GM12878 (cell line): ENCODE measurements at regions not wholly inside any gene's neighbourhood (a gene's known extent, or its start where the extent isn't known, plus 50 kb on each side); places are given as distances from the start of the nearest gene placed in this dataset.

ENCODE experiments used
- ATAC-seq: fragments of 200-7000 bp; cut with Tn5 transposase; 3 replicates; pipeline ENCODE4 v1.9.1; 2020; ENCODE audit warnings: mild to moderate bottlenecking, moderate library complexity
- BruUV-seq: library from RNA; stranded (reverse); fragments of 400-500 nt; replicated peaks from 2 replicates; lab custom pipeline; 2021; lab: Mats Ljungman, UMichigan
- CTCF ChIA-PET: fragments of 300-600 bp; sonication (Branson Sonifier 250); formaldehyde crosslinking; extraction: SDS; loops from one replicate; lab custom pipeline; 2021; ENCODE audit warnings: inconsistent platforms; lab: Yijun Ruan, JAX
- POLR2A ChIA-PET: fragments of 350-600 bp; formaldehyde crosslinking; extraction: SDS; loops from one replicate; lab custom pipeline; 2021; ENCODE audit warnings: inconsistent platforms; lab: Charles Lee
- RAD21 ChIA-PET: fragments of 300-600 bp; sonication (Branson Sonifier 250); formaldehyde crosslinking; loops from one replicate; lab custom pipeline; 2023; ENCODE audit warnings: antibody characterized with exemption; ENCODE audit not compliant: unreplicated experiment; lab: Charles Lee
- SMC1A ChIA-PET: fragments of 300-600 bp; sonication (Branson Sonifier 250); formaldehyde crosslinking; loops from one replicate; lab custom pipeline; 2023; ENCODE audit not compliant: unreplicated experiment, uncharacterized antibody; lab: Charles Lee
- DNase-seq: peaks from one replicate; pipeline ENCODE4 v3.0.0-alpha.2; 2011; ENCODE audit warnings: low read depth, low spot score
- FAIRE-seq: peaks from 3 replicates; lab custom pipeline; 2011; peaks lifted over from hg19 to GRCh38; lab: Jason Lieb, UNC
- H2AFZ ChIP-seq: 2 replicates; pipeline ENCODE4 v1.6.0; 2011; ENCODE audit warnings: low read depth, low read length, control low read depth; ENCODE audit not compliant: control insufficient read depth
- H3K27ac ChIP-seq: 2 replicates; pipeline ENCODE4 v1.5.1; 2011; ENCODE audit warnings: control low read depth; ENCODE audit not compliant: control insufficient read depth, insufficient read depth
- H3K27me3 ChIP-seq, 2 experiments: replicated peaks in 1 of 2; 2 replicates each; pipeline versions ENCODE4 v1.6.0 to v1.6.1; 2011; ENCODE audit warnings: low read length in 1 of 2; ENCODE audit not compliant: control insufficient read depth in 2 of 2, insufficient read depth in 2 of 2
- H3K36me3 ChIP-seq, 2 experiments: 2 replicates each; pipeline ENCODE4 v1.5.1; 2011; ENCODE audit warnings: low read length in 1 of 2; ENCODE audit not compliant: control insufficient read depth in 2 of 2, insufficient read depth in 2 of 2
- H3K4me1 ChIP-seq: 2 replicates; pipeline ENCODE4 v1.6.1; 2011; ENCODE audit warnings: mild to moderate bottlenecking, low read length, moderate library complexity, mixed read lengths; ENCODE audit not compliant: control insufficient read depth, insufficient read depth
- H3K4me2 ChIP-seq: 2 replicates; pipeline ENCODE4 v1.6.0; 2011; ENCODE audit warnings: control low read depth; ENCODE audit not compliant: control insufficient read depth, insufficient read depth
- H3K4me3 ChIP-seq: fragments of 200-600 bp; sonication (generic); 2 replicates; pipeline ENCODE4 v1.5.1; 2016
- H3K79me2 ChIP-seq: 2 replicates; pipeline ENCODE4 v1.6.0; 2011; ENCODE audit warnings: low read length; ENCODE audit not compliant: control insufficient read depth, insufficient read depth
- H3K9ac ChIP-seq: 2 replicates; pipeline ENCODE4 v1.8.0; 2011; ENCODE audit warnings: low read length, control low read depth, mixed read lengths; ENCODE audit not compliant: control insufficient read depth, insufficient read depth
- H3K9me3 ChIP-seq: replicated peaks from 3 replicates; pipeline ENCODE4 v1.5.1; 2011; ENCODE audit warnings: mild to moderate bottlenecking, low read length; ENCODE audit not compliant: control insufficient read depth, insufficient read depth
- H4K20me1 ChIP-seq: 2 replicates; pipeline ENCODE4 v1.6.0; 2011; ENCODE audit not compliant: control insufficient read depth, insufficient read depth
- BCL3 ChIP-seq: IDR thresholded peaks from 2 replicates; pipeline ENCODE4 v1.6.1; 2011; ENCODE audit warnings: borderline replicate concordance, low read depth, mild to moderate bottlenecking, moderate library complexity, low read length; ENCODE audit not compliant: insufficient read depth, poor library complexity, severe bottlenecking
- E2F8 ChIP-seq: fragments of 450-650 bp; IDR thresholded peaks from 2 replicates; pipeline ENCODE4 v1.6.1; 2018; ENCODE audit warnings: mild to moderate bottlenecking, low read depth, moderate library complexity; ENCODE audit not compliant: partially characterized antibody
- EED ChIP-seq: sonication (generic); IDR thresholded peaks from 2 replicates; pipeline ENCODE4 v1.6.1; 2016; ENCODE audit warnings: antibody characterized with exemption, low read depth
- HDAC6 ChIP-seq: fragments of 200-600 bp; sonication (generic); IDR thresholded peaks from one replicate; pipeline ENCODE4 v1.8.0; 2017; ENCODE audit warnings: antibody characterized with exemption; ENCODE audit not compliant: unreplicated experiment
- IRF5 ChIP-seq: fragments of 450-650 bp; IDR thresholded peaks from 2 replicates; pipeline ENCODE4 v1.6.1; 2017; ENCODE audit warnings: borderline replicate concordance
- JUND ChIP-seq: IDR thresholded peaks from 2 replicates; pipeline ENCODE4 v1.6.1; 2012; ENCODE audit warnings: low read depth, mild to moderate bottlenecking, low read length, improper control_type of control experiment, moderate library complexity
- NFYA ChIP-seq: IDR thresholded peaks from 2 replicates; pipeline ENCODE4 v1.6.1; 2011; ENCODE audit warnings: low read depth, mild to moderate bottlenecking, low read length, improper control_type of control experiment, borderline replicate concordance
- NR2F1 ChIP-seq: fragments of 450-650 bp; conservative IDR thresholded peaks from 2 replicates; pipeline ENCODE4 v1.6.1; 2017; ENCODE audit warnings: mild to moderate bottlenecking
- SIN3A ChIP-seq: IDR thresholded peaks from 2 replicates; pipeline ENCODE4 v1.6.1; 2012; ENCODE audit warnings: low read depth, low read length, improper control_type of control experiment
- SMAD5 ChIP-seq: IDR thresholded peaks from 2 replicates; pipeline ENCODE4 v1.6.1; 2016; ENCODE audit warnings: antibody characterized with exemption, low read depth
- ZBTB11 ChIP-seq: fragments of 450-650 bp; formaldehyde crosslinking; IDR thresholded peaks from 2 replicates; pipeline ENCODE4 v1.5.0; 2022; ENCODE audit warnings: mild to moderate bottlenecking, missing genetic modification characterization
- ZSCAN29 ChIP-seq: fragments of 450-650 bp; IDR thresholded peaks from 2 replicates; pipeline ENCODE4 v1.6.1; 2017; ENCODE audit warnings: mild to moderate bottlenecking, moderate library complexity
- WGBS: methylation state at CpG from one replicate; pipeline ENCODE4 v1.1.6; 2016; ENCODE audit warnings: low lambda C conversion rate; ENCODE audit not compliant: insufficient replicate concordance, insufficient coverage; ENCODE audit errors: missing lambda C conversion rate; 5-methylcytosine and 5-hydroxymethylcytosine counted together
- in situ Hi-C: fragments of 300-500 bp; cut with MboI; formaldehyde crosslinking; loops from 9 replicates; pipeline ENCODE4 v1.14.3; 2018; ENCODE audit warnings: mixed read lengths
- intact Hi-C: fragments of 100-400 bp; cut with micrococcal nuclease; formaldehyde crosslinking; loops from one replicate; pipeline ENCODE4 v1.14.2; 2022; ENCODE audit not compliant: unreplicated experiment

- TF ChIP-seq EED (no peak), HDAC6 (no peak)
Observed at GRCh38 chr5:32984851-32985610, 273.9 kb downstream of the NPR3 start (continued).

- WGBS, result 8% methylated on average over 5 of the region's 5 CpGs
- DNase-seq, result no peak
- RAD21 ChIA-PET, result no interaction called here
- no peak for TF ChIP-seq BCL3
- TF ChIP-seq SMAD5, result no peak
- no peak for TF ChIP-seq IRF5
- no peak for TF ChIP-seq ZBTB11
- no peak for TF ChIP-seq ZSCAN29
- TF ChIP-seq JUND, result no peak
- TF ChIP-seq E2F8, result no peak
- no peak for TF ChIP-seq SIN3A
- no peak for TF ChIP-seq NFYA
- TF ChIP-seq NR2F1, result no peak
Observed at GRCh38 chr5:32989815-32990214, 278.7 kb downstream of the NPR3 start.

More at GRCh38 chr5:32989815-32990214, 278.7 kb downstream of the NPR3 start:
- FAIRE-seq (no peak), ATAC-seq (no peak)
- ChIA-PET CTCF (no interaction called here), POLR2A (no interaction called here), SMC1A (no interaction called here)
- Histone ChIP-seq H3K27me3 (no peaks in the 10 kb centered on the region), H3K27ac (no peak overlapping the region), H3K9me3 (no peaks in the 10 kb centered on the region), H3K9ac (no peak overlapping the region), H3K36me3 (no peaks in the 10 kb centered on the region), H3K79me2 (no peaks in the 10 kb centered on the region), H3K4me1 (no peaks in the 10 kb centered on the region), H2AFZ (no peak overlapping the region), H4K20me1 (no peaks in the 10 kb centered on the region), H3K4me3 (no peak overlapping the region), H3K4me2 (no peak overlapping the region)
- in situ Hi-C loops (no loop called here), intact Hi-C loops (no loop called here)
- no TSS peak for BruUV-seq
